GM06990 (cell line): ENCODE measurements at regions not wholly inside any gene's neighbourhood (a gene's known extent, or its start where the extent isn't known, plus 50 kb on each side); places are given as distances from the start of the nearest gene placed in this dataset.

ENCODE experiments used
- DNase-seq: peaks from one replicate; pipeline ENCODE4 v3.0.0-alpha.2; 2011; ENCODE audit not compliant: insufficient read length; ENCODE audit errors: extremely low read depth
- H3K27me3 ChIP-seq: replicated peaks from 2 replicates; pipeline ENCODE4 v1.6.0; 2011; ENCODE audit warnings: low read length; ENCODE audit not compliant: control insufficient read depth, insufficient read depth
- H3K36me3 ChIP-seq: 2 replicates; pipeline ENCODE4 v1.5.1; 2011; ENCODE audit warnings: low read length; ENCODE audit not compliant: control insufficient read depth, insufficient read depth
- H3K4me3 ChIP-seq: replicated peaks from 2 replicates; pipeline ENCODE4 v1.5.1; 2011; ENCODE audit warnings: low read depth, mild to moderate bottlenecking, control low read depth, low read length
- CTCF ChIP-seq: IDR thresholded peaks from 2 replicates; pipeline ENCODE4 v1.5.1; 2011; ENCODE audit warnings: low read length, control low read depth, mild to moderate bottlenecking, inconsistent platforms; ENCODE audit not compliant: insufficient read depth, poor library complexity, severe bottlenecking

GRCh38 chr9:22992780-22993179, 546.2 kb downstream of the DMRTA1 start:
- no peak for TF ChIP-seq CTCF
- Histone ChIP-seq H3K4me3 (no peak overlapping the region), H3K27me3 (no peaks in the 10 kb centered on the region), H3K36me3 (no peaks in the 10 kb centered on the region)
- DNase-seq: no peak

- DNase-seq: no peak
- no peaks in the 10 kb centered on the region for H3K36me3 ChIP-seq
- no peaks in the 10 kb centered on the region for H3K27me3 ChIP-seq
- TF ChIP-seq CTCF: no peak
- no peak overlapping the region for H3K4me3 ChIP-seq
Observed at GRCh38 chr9:22997923-22998322, 551.3 kb downstream of the DMRTA1 start.

GRCh38 chr9:23005156-23005555, 558.5 kb downstream of the DMRTA1 start:
- no peaks in the 10 kb centered on the region for H3K27me3 ChIP-seq
- H3K4me3 ChIP-seq: no peak overlapping the region
- no peak for DNase-seq
- TF ChIP-seq CTCF: no peak
- no peaks in the 10 kb centered on the region for H3K36me3 ChIP-seq

- DNase-seq: no peak
- Histone ChIP-seq H3K36me3 (no peaks in the 10 kb centered on the region), H3K27me3 (no peaks in the 10 kb centered on the region), H3K4me3 (no peak overlapping the region)
- TF ChIP-seq CTCF: no peak
Observed at GRCh38 chr9:23006127-23006526, 559.5 kb downstream of the DMRTA1 start.

- no peaks in the 10 kb centered on the region for H3K36me3 ChIP-seq
- no peaks in the 10 kb centered on the region for H3K27me3 ChIP-seq
- DNase-seq: no peak
- H3K4me3 ChIP-seq: no peak overlapping the region
- no peak for TF ChIP-seq CTCF
Observed at GRCh38 chr9:23011669-23012068, 565.0 kb downstream of the DMRTA1 start.

GRCh38 chr9:23015557-23015956, 568.9 kb downstream of the DMRTA1 start:
- no peak overlapping the region for H3K4me3 ChIP-seq
- DNase-seq: no peak
- H3K36me3 ChIP-seq: no peaks in the 10 kb centered on the region
- no peak for TF ChIP-seq CTCF
- H3K27me3 ChIP-seq: no peaks in the 10 kb centered on the region
